ENCODE measurements at regions not wholly inside any gene's neighbourhood (a gene's known extent, or its start where the extent isn't known, plus 50 kb on each side); places are given as distances from the start of the nearest gene placed in this dataset.

GRCh38 chr3:5039585-5039984, 60.3 kb downstream of the BHLHE40 start:
- no peak for TF ChIP-seq CTCF (IDR thresholded peaks at IDR 0.05)
- no peak for TF ChIP-seq EZH2 (IDR thresholded peaks at IDR 0.05; ENCODE audit: borderline replicate concordance, insufficient read depth, low read depth, low read length, poor library complexity, severe bottlenecking)
